BE2C (cell line): ENCODE measurements at regions not wholly inside any gene's neighbourhood (a gene's known extent, or its start where the extent isn't known, plus 50 kb on each side); places are given as distances from the start of the nearest gene placed in this dataset.

Source experiments
- DNase-seq: peaks from one replicate; pipeline ENCODE4 v3.0.0-alpha.2; 2020
- H3K27me3 ChIP-seq: fragments of 250-450 bp; sonication (Bioruptor Pico); 2 replicates; pipeline ENCODE4 v1.5.1; 2020; ENCODE audit warnings: mild to moderate bottlenecking
- H3K36me3 ChIP-seq: fragments of 250-450 bp; sonication (Bioruptor Pico); 2 replicates; pipeline ENCODE4 v1.5.1; 2020; ENCODE audit warnings: mild to moderate bottlenecking
- H3K4me1 ChIP-seq: fragments of 250-450 bp; sonication (Bioruptor Pico); 2 replicates; pipeline ENCODE4 v1.5.1; 2020
- H3K4me3 ChIP-seq: 2 replicates; pipeline ENCODE4 v1.5.1; 2011; ENCODE audit warnings: low read depth, low read length
- H3K9me3 ChIP-seq: fragments of 250-450 bp; sonication (Bioruptor Pico); 2 replicates; pipeline ENCODE4 v1.5.1; 2020
- TF ChIP-seq, protein P1 (sequence below): IDR thresholded peaks from 2 replicates; pipeline ENCODE4 v1.5.1; 2012; ENCODE audit warnings: mild to moderate bottlenecking, low read depth, low read length

- DNase-seq = no peak
- Histone ChIP-seq H3K36me3 (no peaks in the 10 kb centered on the region), H3K4me1 (peaks cover 18% of the 10 kb centered on the region), H3K27me3 (no peaks in the 10 kb centered on the region), H3K4me3 (no peak overlapping the region), H3K9me3 (no peaks in the 10 kb centered on the region)
- TF ChIP-seq, protein P1, sequence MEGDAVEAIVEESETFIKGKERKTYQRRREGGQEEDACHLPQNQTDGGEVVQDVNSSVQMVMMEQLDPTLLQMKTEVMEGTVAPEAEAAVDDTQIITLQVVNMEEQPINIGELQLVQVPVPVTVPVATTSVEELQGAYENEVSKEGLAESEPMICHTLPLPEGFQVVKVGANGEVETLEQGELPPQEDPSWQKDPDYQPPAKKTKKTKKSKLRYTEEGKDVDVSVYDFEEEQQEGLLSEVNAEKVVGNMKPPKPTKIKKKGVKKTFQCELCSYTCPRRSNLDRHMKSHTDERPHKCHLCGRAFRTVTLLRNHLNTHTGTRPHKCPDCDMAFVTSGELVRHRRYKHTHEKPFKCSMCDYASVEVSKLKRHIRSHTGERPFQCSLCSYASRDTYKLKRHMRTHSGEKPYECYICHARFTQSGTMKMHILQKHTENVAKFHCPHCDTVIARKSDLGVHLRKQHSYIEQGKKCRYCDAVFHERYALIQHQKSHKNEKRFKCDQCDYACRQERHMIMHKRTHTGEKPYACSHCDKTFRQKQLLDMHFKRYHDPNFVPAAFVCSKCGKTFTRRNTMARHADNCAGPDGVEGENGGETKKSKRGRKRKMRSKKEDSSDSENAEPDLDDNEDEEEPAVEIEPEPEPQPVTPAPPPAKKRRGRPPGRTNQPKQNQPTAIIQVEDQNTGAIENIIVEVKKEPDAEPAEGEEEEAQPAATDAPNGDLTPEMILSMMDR = no peak
Observed at GRCh38 chr10:91036807-91037411, 116.0 kb upstream of the ANKRD1 start.

- Histone ChIP-seq H3K4me1 (peaks cover 5% of the 10 kb centered on the region), H3K27me3 (no peaks in the 10 kb centered on the region), H3K9me3 (no peaks in the 10 kb centered on the region), H3K4me3 (no peak overlapping the region), H3K36me3 (no peaks in the 10 kb centered on the region)
- DNase-seq = no peak
- TF ChIP-seq, protein P1 = no peak
Observed at GRCh38 chr10:91038971-91039370, 118.1 kb upstream of the ANKRD1 start.

- no peaks in the 10 kb centered on the region for H3K4me1 ChIP-seq
- no peaks in the 10 kb centered on the region for H3K36me3 ChIP-seq
- H3K4me3 ChIP-seq = no peak overlapping the region
- H3K27me3 ChIP-seq = no peaks in the 10 kb centered on the region
- TF ChIP-seq, protein P1 = no peak
- no peaks in the 10 kb centered on the region for H3K9me3 ChIP-seq
- no peak for DNase-seq
Observed at GRCh38 chr10:91040343-91040742, 119.5 kb upstream of the ANKRD1 start.

DNA sequence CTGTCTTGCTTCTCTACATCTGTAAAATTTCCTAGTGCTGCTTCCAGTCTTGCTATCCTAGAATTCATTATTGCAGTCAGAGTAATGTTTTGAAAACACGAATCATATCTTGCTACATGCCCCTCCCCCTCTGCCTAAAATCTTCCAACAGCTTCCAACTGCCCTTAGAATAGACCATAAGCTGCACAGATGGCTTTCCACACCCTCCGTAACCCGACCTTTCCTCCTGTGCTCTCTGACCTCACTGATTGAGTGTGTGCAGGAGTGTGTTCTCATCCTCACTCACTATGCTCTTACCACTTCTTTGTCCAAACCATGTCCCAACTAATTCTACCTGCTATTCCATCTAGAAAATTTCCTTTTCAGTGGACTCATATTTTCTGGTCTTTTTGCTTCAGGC is 121.2 kb upstream of the ANKRD1 start:
- no peak for DNase-seq
- Histone ChIP-seq H3K27me3 (no peaks in the 10 kb centered on the region), H3K9me3 (no peaks in the 10 kb centered on the region), H3K4me1 (no peaks in the 10 kb centered on the region), H3K36me3 (no peaks in the 10 kb centered on the region), H3K4me3 (no peak overlapping the region)
- TF ChIP-seq, protein P1 = no peak

DNA sequence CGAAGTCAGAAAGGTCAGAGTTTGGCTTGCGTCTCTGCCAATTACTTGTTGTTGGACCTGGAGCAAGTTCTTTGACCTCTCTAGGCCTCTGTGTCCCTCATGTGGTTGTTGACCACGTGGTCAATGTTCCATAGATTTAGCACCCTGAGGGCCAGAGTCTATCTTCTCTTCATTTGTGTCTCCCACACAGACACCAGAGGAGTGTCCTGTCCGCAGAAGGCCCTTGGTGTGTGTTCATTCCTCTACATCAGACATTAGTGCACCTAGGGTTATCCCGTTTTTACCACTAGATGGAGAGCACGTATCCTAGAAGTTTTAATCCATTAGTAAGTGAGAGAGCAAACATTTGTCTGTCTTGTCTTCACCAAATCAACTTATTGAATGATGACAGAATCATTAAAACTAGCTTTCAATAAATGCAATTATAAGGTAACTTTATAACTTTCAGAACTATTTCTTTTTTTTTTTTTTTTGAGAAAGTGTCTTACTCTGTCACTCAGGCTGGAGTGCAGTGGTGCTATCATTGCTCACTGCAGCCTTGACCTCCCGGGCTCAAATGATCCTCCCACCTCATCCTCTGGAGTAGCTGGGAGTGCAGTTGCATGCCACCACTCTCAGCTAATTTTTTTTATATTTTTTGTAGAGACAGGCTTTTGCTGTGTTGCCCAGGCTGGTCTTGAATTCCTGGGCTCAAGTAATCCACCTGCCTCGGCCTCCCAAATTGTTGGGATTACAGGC is 122.5 kb upstream of the ANKRD1 start:
- Histone ChIP-seq H3K4me1 (no peaks in the 10 kb centered on the region), H3K27me3 (no peaks in the 10 kb centered on the region), H3K4me3 (no peak overlapping the region), H3K36me3 (no peaks in the 10 kb centered on the region), H3K9me3 (no peaks in the 10 kb centered on the region)
- DNase-seq = no peak
- TF ChIP-seq, protein P1 = peak; percentile 71

- H3K36me3 ChIP-seq = no peaks in the 10 kb centered on the region
- H3K4me1 ChIP-seq = peaks cover 5% of the 10 kb centered on the region; the same call in 1 of the 2 replicates
- TF ChIP-seq, protein P1 = no peak
- no peaks in the 10 kb centered on the region for H3K27me3 ChIP-seq
- H3K9me3 ChIP-seq = no peaks in the 10 kb centered on the region
- H3K4me3 ChIP-seq = no peak overlapping the region
- DNase-seq = no peak
Observed at GRCh38 chr10:91046869-91047268, 126.0 kb upstream of the ANKRD1 start.
